SH-SY5Y (cell line): ENCODE measurements at regions not wholly inside any gene's neighbourhood (a gene's known extent, or its start where the extent isn't known, plus 50 kb on each side); places are given as distances from the start of the nearest gene placed in this dataset.

Experiments used
- GATA2 ChIP-seq: IDR thresholded peaks from 2 replicates; pipeline ENCODE4 v1.6.1; 2011; ENCODE audit warnings: mild to moderate bottlenecking, low read depth, low read length
- GATA3 ChIP-seq: IDR thresholded peaks from 2 replicates; pipeline ENCODE4 v1.6.1; 2011; ENCODE audit warnings: low read depth, mild to moderate bottlenecking, low read length, moderate library complexity

DNA sequence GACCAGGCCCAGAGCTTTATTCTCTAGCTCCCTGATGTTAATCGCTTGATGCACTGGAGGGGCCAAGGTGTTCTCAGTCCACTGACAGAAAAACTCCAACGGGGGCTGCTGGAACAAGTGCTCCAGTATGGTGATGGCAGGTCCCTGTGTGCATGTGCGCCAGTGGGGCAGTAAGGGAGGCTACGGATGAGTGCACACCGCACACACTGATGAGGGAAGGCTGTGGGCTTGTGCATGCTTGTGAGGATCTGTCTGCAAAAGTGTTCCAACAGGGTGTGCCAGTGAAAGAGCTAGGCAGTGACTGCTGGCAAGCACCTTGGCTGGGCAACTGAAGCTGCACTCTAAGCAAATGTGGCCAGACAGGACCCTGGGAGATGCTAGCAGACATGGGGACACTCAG, 229.7 kb upstream of the FOXG1 start:
- TF ChIP-seq GATA3 (no peak), GATA2 (no peak)
